ENCODE measurements at regions not wholly inside any gene's neighbourhood (a gene's known extent, or its start where the extent isn't known, plus 50 kb on each side); places are given as distances from the start of the nearest gene placed in this dataset.

GRCh38 chr12:75699728-75700496 lies 188.5 kb upstream of the KRR1 start:
- Histone ChIP-seq H2BK5ac (ENCODE audit: low read length) (no peak overlapping the region), H3K36me3 (replicated peaks in 1 of 2; ENCODE audit: control insufficient read depth in 2 of 2, insufficient read depth in 2 of 2, low read length in 2 of 2) (no peaks in the 10 kb centered on the region), H3K4me2 (ENCODE audit: insufficient read depth, low read length, poor library complexity, severe bottlenecking) (no peak overlapping the region), H2BK15ac (ENCODE audit: low read length) (no peak overlapping the region), H3K9ac (ENCODE audit: low read depth, low read length, poor library complexity) (no peak overlapping the region), H3K27ac (replicated peaks; ENCODE audit: low read length) (no peak overlapping the region), H3K4ac (ENCODE audit: low read length) (no peak overlapping the region), H3K23ac (ENCODE audit: low read depth, low read length, poor library complexity) (no peak overlapping the region), H3K79me1 (ENCODE audit: low read depth, low read length) (no peaks in the 10 kb centered on the region), H2BK120ac (ENCODE audit: low read depth, low read length) (no peak overlapping the region), H2AFZ (ENCODE audit: low read length) (peak overlapping the region; percentile 47), H3K4me3 (ENCODE audit: low read length in 2 of 2) (no peak overlapping the region), H3K4me1 (ENCODE audit: control insufficient read depth in 2 of 2, insufficient read depth in 1 of 2, low read depth in 1 of 2, low read length in 2 of 2) (peaks cover 0 to 15% of the 10 kb centered on the region in 2 donors), H3K18ac (ENCODE audit: low read length) (no peak overlapping the region), H3K27me3 (ENCODE audit: control insufficient read depth in 3 of 3, insufficient read depth in 3 of 3, low read depth in 1 of 3, low read length in 3 of 3) (no peaks in the 10 kb centered on the region), H3K14ac (ENCODE audit: low read length) (no peak overlapping the region), H3K9me3 (replicated peaks in 1 of 2; ENCODE audit: control insufficient read depth in 2 of 2, insufficient read depth in 1 of 2, low read depth in 1 of 2, low read length in 2 of 2) (no peaks in the 10 kb centered on the region), H4K91ac (ENCODE audit: low read depth, low read length, poor library complexity) (no peak overlapping the region), H4K8ac (ENCODE audit: low read depth, low read length) (no peak overlapping the region), H2BK12ac (ENCODE audit: low read length) (no peak overlapping the region), H2AK5ac (ENCODE audit: low read depth, low read length) (no peak overlapping the region)
- 100% methylated on average over 1 of the region's 7 CpGs; no CpG with 5 or more reads in 1 of the 2 donors for WGBS, 2 donors (ENCODE audit: extremely low coverage in 2 of 2, insufficient read length in 2 of 2, insufficient replicate concordance in 1 of 2)
- DNase-seq (ENCODE audit: low spot score): no peak

- Histone ChIP-seq H3K18ac (ENCODE audit: low read length) (no peak overlapping the region), H3K27ac (replicated peaks; ENCODE audit: low read length) (no peak overlapping the region), H4K8ac (ENCODE audit: low read depth, low read length) (no peak overlapping the region), H4K91ac (ENCODE audit: low read depth, low read length, poor library complexity) (no peak overlapping the region), H3K4me3 (ENCODE audit: low read length in 2 of 2) (no peak overlapping the region), H3K4me2 (ENCODE audit: insufficient read depth, low read length, poor library complexity, severe bottlenecking) (no peak overlapping the region), H3K14ac (ENCODE audit: low read length) (no peak overlapping the region), H2AK5ac (ENCODE audit: low read depth, low read length) (no peak overlapping the region), H3K4me1 (ENCODE audit: control insufficient read depth in 2 of 2, insufficient read depth in 1 of 2, low read depth in 1 of 2, low read length in 2 of 2) (peaks cover 0 to 10% of the 10 kb centered on the region in 2 donors), H2BK120ac (ENCODE audit: low read depth, low read length) (no peak overlapping the region), H3K27me3 (ENCODE audit: control insufficient read depth in 3 of 3, insufficient read depth in 3 of 3, low read depth in 1 of 3, low read length in 3 of 3) (no peaks in the 10 kb centered on the region), H3K36me3 (replicated peaks in 1 of 2; ENCODE audit: control insufficient read depth in 2 of 2, insufficient read depth in 2 of 2, low read length in 2 of 2) (no peaks in the 10 kb centered on the region), H3K9ac (ENCODE audit: low read depth, low read length, poor library complexity) (no peak overlapping the region), H2BK12ac (ENCODE audit: low read length) (no peak overlapping the region), H2AFZ (ENCODE audit: low read length) (no peak overlapping the region), H3K23ac (ENCODE audit: low read depth, low read length, poor library complexity) (no peak overlapping the region), H3K9me3 (replicated peaks in 1 of 2; ENCODE audit: control insufficient read depth in 2 of 2, insufficient read depth in 1 of 2, low read depth in 1 of 2, low read length in 2 of 2) (no peaks in the 10 kb centered on the region), H2BK5ac (ENCODE audit: low read length) (no peak overlapping the region), H3K4ac (ENCODE audit: low read length) (no peak overlapping the region), H3K79me1 (ENCODE audit: low read depth, low read length) (no peaks in the 10 kb centered on the region), H2BK15ac (ENCODE audit: low read length) (no peak overlapping the region)
- DNase-seq (ENCODE audit: low spot score): no peak
- WGBS, 2 donors (ENCODE audit: extremely low coverage in 2 of 2, insufficient read length in 2 of 2, insufficient replicate concordance in 1 of 2): no CpG with 5 or more reads among the region's 1 CpG
These were observed 187.8 kb upstream of the KRR1 start for GRCh38 chr12:75699251-75699650.

- H3K4me3 ChIP-seq (ENCODE audit: low read length in 2 of 2): no peak overlapping the region
- no peak overlapping the region for H2AFZ ChIP-seq (ENCODE audit: low read length)
- no peak overlapping the region for H2BK120ac ChIP-seq (ENCODE audit: low read depth, low read length)
- H3K9me3 ChIP-seq (replicated peaks in 1 of 2; ENCODE audit: control insufficient read depth in 2 of 2, insufficient read depth in 1 of 2, low read depth in 1 of 2, low read length in 2 of 2): no peaks in the 10 kb centered on the region
- H3K23ac ChIP-seq (ENCODE audit: low read depth, low read length, poor library complexity): no peak overlapping the region
- H3K18ac ChIP-seq (ENCODE audit: low read length): no peak overlapping the region
- no peak overlapping the region for H3K27ac ChIP-seq (replicated peaks; ENCODE audit: low read length)
- DNase-seq (ENCODE audit: low spot score): no peak
- H2BK12ac ChIP-seq (ENCODE audit: low read length): no peak overlapping the region
- no peak overlapping the region for H2BK5ac ChIP-seq (ENCODE audit: low read length)
- H3K27me3 ChIP-seq (ENCODE audit: control insufficient read depth in 3 of 3, insufficient read depth in 3 of 3, low read depth in 1 of 3, low read length in 3 of 3): no peaks in the 10 kb centered on the region
- WGBS, 2 donors (ENCODE audit: extremely low coverage in 2 of 2, insufficient read length in 2 of 2, insufficient replicate concordance in 1 of 2): no CpG with 5 or more reads among the region's 1 CpG
- H4K91ac ChIP-seq (ENCODE audit: low read depth, low read length, poor library complexity): no peak overlapping the region
- no peak overlapping the region for H3K14ac ChIP-seq (ENCODE audit: low read length)
- no peak overlapping the region for H3K4ac ChIP-seq (ENCODE audit: low read length)
- no peaks in the 10 kb centered on the region for H3K36me3 ChIP-seq (replicated peaks in 1 of 2; ENCODE audit: control insufficient read depth in 2 of 2, insufficient read depth in 2 of 2, low read length in 2 of 2)
- H3K4me1 ChIP-seq (ENCODE audit: control insufficient read depth in 2 of 2, insufficient read depth in 1 of 2, low read depth in 1 of 2, low read length in 2 of 2): peaks cover 0 to 6% of the 10 kb centered on the region in 2 donors
- H2AK5ac ChIP-seq (ENCODE audit: low read depth, low read length): no peak overlapping the region
- H4K8ac ChIP-seq (ENCODE audit: low read depth, low read length): no peak overlapping the region
- no peak overlapping the region for H2BK15ac ChIP-seq (ENCODE audit: low read length)
- H3K4me2 ChIP-seq (ENCODE audit: insufficient read depth, low read length, poor library complexity, severe bottlenecking): no peak overlapping the region
- no peaks in the 10 kb centered on the region for H3K79me1 ChIP-seq (ENCODE audit: low read depth, low read length)
- no peak overlapping the region for H3K9ac ChIP-seq (ENCODE audit: low read depth, low read length, poor library complexity)
These were observed 186.6 kb upstream of the KRR1 start for GRCh38 chr12:75698052-75698451.

GRCh38 chr12:75695926-75696325 lies 184.5 kb upstream of the KRR1 start:
- no peak overlapping the region for H3K9ac ChIP-seq (ENCODE audit: low read depth, low read length, poor library complexity)
- WGBS, 2 donors (ENCODE audit: extremely low coverage in 2 of 2, insufficient read length in 2 of 2, insufficient replicate concordance in 1 of 2): no CpG with 5 or more reads among the region's 4 CpGs

More at GRCh38 chr12:75695926-75696325, 184.5 kb upstream of the KRR1 start:
- H4K91ac ChIP-seq (ENCODE audit: low read depth, low read length, poor library complexity): no peak overlapping the region
- no peak overlapping the region for H2AK5ac ChIP-seq (ENCODE audit: low read depth, low read length)
- H2BK5ac ChIP-seq (ENCODE audit: low read length): no peak overlapping the region
- H3K36me3 ChIP-seq (replicated peaks in 1 of 2; ENCODE audit: control insufficient read depth in 2 of 2, insufficient read depth in 2 of 2, low read length in 2 of 2): no peaks in the 10 kb centered on the region
- no peak overlapping the region for H3K14ac ChIP-seq (ENCODE audit: low read length)
- no peaks in the 10 kb centered on the region for H3K79me1 ChIP-seq (ENCODE audit: low read depth, low read length)
- H3K27ac ChIP-seq (replicated peaks; ENCODE audit: low read length): no peak overlapping the region
- H3K9me3 ChIP-seq (replicated peaks in 1 of 2; ENCODE audit: control insufficient read depth in 2 of 2, insufficient read depth in 1 of 2, low read depth in 1 of 2, low read length in 2 of 2): peaks cover 0 to 3% of the 10 kb centered on the region in 2 donors
- H3K4ac ChIP-seq (ENCODE audit: low read length): no peak overlapping the region
- H2BK120ac ChIP-seq (ENCODE audit: low read depth, low read length): no peak overlapping the region
- H4K8ac ChIP-seq (ENCODE audit: low read depth, low read length): no peak overlapping the region
- H3K4me1 ChIP-seq (ENCODE audit: control insufficient read depth in 2 of 2, insufficient read depth in 1 of 2, low read depth in 1 of 2, low read length in 2 of 2): peaks cover 0 to 6% of the 10 kb centered on the region in 2 donors
- no peak overlapping the region for H2BK12ac ChIP-seq (ENCODE audit: low read length)
- no peak for DNase-seq (ENCODE audit: low spot score)
- peak overlapping the region; percentile 49 for H2AFZ ChIP-seq (ENCODE audit: low read length)
- no peak overlapping the region for H2BK15ac ChIP-seq (ENCODE audit: low read length)
- no peaks in the 10 kb centered on the region for H3K27me3 ChIP-seq (ENCODE audit: control insufficient read depth in 3 of 3, insufficient read depth in 3 of 3, low read depth in 1 of 3, low read length in 3 of 3)
- H3K4me3 ChIP-seq (ENCODE audit: low read length in 2 of 2): no peak overlapping the region
- no peak overlapping the region for H3K18ac ChIP-seq (ENCODE audit: low read length)
- H3K23ac ChIP-seq (ENCODE audit: low read depth, low read length, poor library complexity): no peak overlapping the region
- no peak overlapping the region for H3K4me2 ChIP-seq (ENCODE audit: insufficient read depth, low read length, poor library complexity, severe bottlenecking)

Measured in neuronal stem cell (in vitro differentiated cells).